ENCODE measurements at regions not wholly inside any gene's neighbourhood (a gene's known extent, or its start where the extent isn't known, plus 50 kb on each side); places are given as distances from the start of the nearest gene placed in this dataset.

GRCh38 chr2:6103949-6104348 is 411.8 kb downstream of the SOX11 start:
- no peaks in the 10 kb centered on the region for H3K27me3 ChIP-seq (ENCODE audit: control insufficient read depth in 2 of 2, insufficient read depth in 1 of 2, low read length in 1 of 2)
- no peaks in the 10 kb centered on the region for H3K36me3 ChIP-seq (ENCODE audit: control insufficient read depth in 2 of 2, insufficient read depth in 2 of 2, low read length in 1 of 2)
- H3K4me1 ChIP-seq (ENCODE audit: control insufficient read depth in 2 of 2, insufficient read depth in 2 of 2, low read length in 2 of 2): no peaks in the 10 kb centered on the region
- WGBS: 92% methylated on average over 3 of the region's 3 CpGs
- no peaks in the 10 kb centered on the region for H3K9me3 ChIP-seq (ENCODE audit: control insufficient read depth in 2 of 2, insufficient read depth in 1 of 2, low read length in 1 of 2)
- DNase-seq (ENCODE audit: low read depth in 6 of 9, low spot score in 9 of 9): no peak
- H3K4me3 ChIP-seq (ENCODE audit: low read length in 2 of 2): no peak overlapping the region
- H3K27ac ChIP-seq (ENCODE audit: low read depth in 1 of 2, low read length in 1 of 2): no peak overlapping the region

GRCh38 chr2:6107290-6107689 is 415.1 kb downstream of the SOX11 start:
- Histone ChIP-seq H3K4me1 (ENCODE audit: control insufficient read depth in 2 of 2, insufficient read depth in 2 of 2, low read length in 2 of 2) (no peaks in the 10 kb centered on the region), H3K9me3 (ENCODE audit: control insufficient read depth in 2 of 2, insufficient read depth in 1 of 2, low read length in 1 of 2) (no peaks in the 10 kb centered on the region), H3K4me3 (ENCODE audit: low read length in 2 of 2) (no peak overlapping the region), H3K27ac (ENCODE audit: low read depth in 1 of 2, low read length in 1 of 2) (no peak overlapping the region), H3K36me3 (ENCODE audit: control insufficient read depth in 2 of 2, insufficient read depth in 2 of 2, low read length in 1 of 2) (no peaks in the 10 kb centered on the region), H3K27me3 (ENCODE audit: control insufficient read depth in 2 of 2, insufficient read depth in 1 of 2, low read length in 1 of 2) (no peaks in the 10 kb centered on the region)
- DNase-seq (ENCODE audit: low read depth in 6 of 9, low spot score in 9 of 9): no peak
- WGBS: 86% methylated on average over 4 of the region's 4 CpGs

- no peak for DNase-seq (ENCODE audit: low read depth in 6 of 9, low spot score in 9 of 9)
These were observed 417.6 kb downstream of the SOX11 start for GRCh38 chr2:6109831-6110230.

GRCh38 chr2:6111781-6112261 is 419.6 kb downstream of the SOX11 start:
- Histone ChIP-seq H3K27ac (ENCODE audit: low read depth in 1 of 2, low read length in 1 of 2) (no peak overlapping the region), H3K9me3 (ENCODE audit: control insufficient read depth in 2 of 2, insufficient read depth in 1 of 2, low read length in 1 of 2) (no peaks in the 10 kb centered on the region), H3K4me1 (ENCODE audit: control insufficient read depth in 2 of 2, insufficient read depth in 2 of 2, low read length in 2 of 2) (no peaks in the 10 kb centered on the region), H3K36me3 (ENCODE audit: control insufficient read depth in 2 of 2, insufficient read depth in 2 of 2, low read length in 1 of 2) (no peaks in the 10 kb centered on the region), H3K4me3 (ENCODE audit: low read length in 2 of 2) (no peak overlapping the region), H3K27me3 (ENCODE audit: control insufficient read depth in 2 of 2, insufficient read depth in 1 of 2, low read length in 1 of 2) (no peaks in the 10 kb centered on the region)
- DNase-seq (ENCODE audit: low read depth in 6 of 9, low spot score in 9 of 9): no peak
- WGBS: 35% methylated on average over 2 of the region's 2 CpGs

More at GRCh38 chr2:6109831-6110230, 417.6 kb downstream of the SOX11 start:
- Histone ChIP-seq H3K4me3 (ENCODE audit: low read length in 2 of 2) (no peak overlapping the region), H3K27me3 (ENCODE audit: control insufficient read depth in 2 of 2, insufficient read depth in 1 of 2, low read length in 1 of 2) (no peaks in the 10 kb centered on the region), H3K9me3 (ENCODE audit: control insufficient read depth in 2 of 2, insufficient read depth in 1 of 2, low read length in 1 of 2) (no peaks in the 10 kb centered on the region), H3K27ac (ENCODE audit: low read depth in 1 of 2, low read length in 1 of 2) (no peak overlapping the region), H3K36me3 (ENCODE audit: control insufficient read depth in 2 of 2, insufficient read depth in 2 of 2, low read length in 1 of 2) (no peaks in the 10 kb centered on the region), H3K4me1 (ENCODE audit: control insufficient read depth in 2 of 2, insufficient read depth in 2 of 2, low read length in 2 of 2) (no peaks in the 10 kb centered on the region)
- WGBS: 78% methylated on average over 1 of the region's 1 CpG

- DNase-seq (ENCODE audit: low read depth in 6 of 9, low spot score in 9 of 9): no peak
- 90% methylated on average over 4 of the region's 4 CpGs for WGBS
These were observed 421.6 kb downstream of the SOX11 start for GRCh38 chr2:6113786-6114185.

GRCh38 chr2:6127718-6128117 is 435.5 kb downstream of the SOX11 start:
- H3K4me3 ChIP-seq (ENCODE audit: low read length in 2 of 2): no peak overlapping the region
- H3K9me3 ChIP-seq (ENCODE audit: control insufficient read depth in 2 of 2, insufficient read depth in 1 of 2, low read length in 1 of 2): no peaks in the 10 kb centered on the region
- H3K36me3 ChIP-seq (ENCODE audit: control insufficient read depth in 2 of 2, insufficient read depth in 2 of 2, low read length in 1 of 2): no peaks in the 10 kb centered on the region
- DNase-seq (ENCODE audit: low read depth in 6 of 9, low spot score in 9 of 9): no peak
- no peaks in the 10 kb centered on the region for H3K4me1 ChIP-seq (ENCODE audit: control insufficient read depth in 2 of 2, insufficient read depth in 2 of 2, low read length in 2 of 2)
- H3K27me3 ChIP-seq (ENCODE audit: control insufficient read depth in 2 of 2, insufficient read depth in 1 of 2, low read length in 1 of 2): no peaks in the 10 kb centered on the region
- WGBS: 93% methylated on average over 5 of the region's 5 CpGs
- H3K27ac ChIP-seq (ENCODE audit: low read depth in 1 of 2, low read length in 1 of 2): no peak overlapping the region

More at GRCh38 chr2:6113786-6114185, 421.6 kb downstream of the SOX11 start:
- H3K36me3 ChIP-seq (ENCODE audit: control insufficient read depth in 2 of 2, insufficient read depth in 2 of 2, low read length in 1 of 2): no peaks in the 10 kb centered on the region
- H3K27ac ChIP-seq (ENCODE audit: low read depth in 1 of 2, low read length in 1 of 2): no peak overlapping the region
- H3K4me1 ChIP-seq (ENCODE audit: control insufficient read depth in 2 of 2, insufficient read depth in 2 of 2, low read length in 2 of 2): no peaks in the 10 kb centered on the region
- no peaks in the 10 kb centered on the region for H3K27me3 ChIP-seq (ENCODE audit: control insufficient read depth in 2 of 2, insufficient read depth in 1 of 2, low read length in 1 of 2)
- H3K4me3 ChIP-seq (ENCODE audit: low read length in 2 of 2): no peak overlapping the region
- H3K9me3 ChIP-seq (ENCODE audit: control insufficient read depth in 2 of 2, insufficient read depth in 1 of 2, low read length in 1 of 2): no peaks in the 10 kb centered on the region

GRCh38 chr2:6139142-6139541 is 447.0 kb downstream of the SOX11 start:
- Histone ChIP-seq H3K27me3 (ENCODE audit: control insufficient read depth in 2 of 2, insufficient read depth in 1 of 2, low read length in 1 of 2) (no peaks in the 10 kb centered on the region), H3K27ac (ENCODE audit: low read depth in 1 of 2, low read length in 1 of 2) (no peak overlapping the region), H3K36me3 (ENCODE audit: control insufficient read depth in 2 of 2, insufficient read depth in 2 of 2, low read length in 1 of 2) (no peaks in the 10 kb centered on the region), H3K4me3 (ENCODE audit: low read length in 2 of 2) (no peak overlapping the region), H3K4me1 (ENCODE audit: control insufficient read depth in 2 of 2, insufficient read depth in 2 of 2, low read length in 2 of 2) (no peaks in the 10 kb centered on the region), H3K9me3 (ENCODE audit: control insufficient read depth in 2 of 2, insufficient read depth in 1 of 2, low read length in 1 of 2) (no peaks in the 10 kb centered on the region)
- WGBS: 85% methylated on average over 3 of the region's 3 CpGs
- no peak for DNase-seq (ENCODE audit: low read depth in 6 of 9, low spot score in 9 of 9)

GRCh38 chr2:6139916-6140315 is 447.7 kb downstream of the SOX11 start:
- no peak for DNase-seq (ENCODE audit: low read depth in 6 of 9, low spot score in 9 of 9)
- no peak overlapping the region for H3K4me3 ChIP-seq (ENCODE audit: low read length in 2 of 2)
- no peaks in the 10 kb centered on the region for H3K4me1 ChIP-seq (ENCODE audit: control insufficient read depth in 2 of 2, insufficient read depth in 2 of 2, low read length in 2 of 2)
- no peaks in the 10 kb centered on the region for H3K9me3 ChIP-seq (ENCODE audit: control insufficient read depth in 2 of 2, insufficient read depth in 1 of 2, low read length in 1 of 2)
- no peaks in the 10 kb centered on the region for H3K27me3 ChIP-seq (ENCODE audit: control insufficient read depth in 2 of 2, insufficient read depth in 1 of 2, low read length in 1 of 2)
- WGBS: 92% methylated on average over 1 of the region's 1 CpG
- H3K36me3 ChIP-seq (ENCODE audit: control insufficient read depth in 2 of 2, insufficient read depth in 2 of 2, low read length in 1 of 2): no peaks in the 10 kb centered on the region
- no peak overlapping the region for H3K27ac ChIP-seq (ENCODE audit: low read depth in 1 of 2, low read length in 1 of 2)

- Histone ChIP-seq H3K4me1 (ENCODE audit: control insufficient read depth in 2 of 2, insufficient read depth in 2 of 2, low read length in 2 of 2) (no peaks in the 10 kb centered on the region), H3K27me3 (ENCODE audit: control insufficient read depth in 2 of 2, insufficient read depth in 1 of 2, low read length in 1 of 2) (no peaks in the 10 kb centered on the region), H3K36me3 (ENCODE audit: control insufficient read depth in 2 of 2, insufficient read depth in 2 of 2, low read length in 1 of 2) (no peaks in the 10 kb centered on the region), H3K9me3 (ENCODE audit: control insufficient read depth in 2 of 2, insufficient read depth in 1 of 2, low read length in 1 of 2) (no peaks in the 10 kb centered on the region), H3K27ac (ENCODE audit: low read depth in 1 of 2, low read length in 1 of 2) (no peak overlapping the region), H3K4me3 (ENCODE audit: low read length in 2 of 2) (no peak overlapping the region)
- DNase-seq (ENCODE audit: low read depth in 6 of 9, low spot score in 9 of 9): no peak
- WGBS: 97% methylated on average over 1 of the region's 1 CpG
These were observed 448.3 kb downstream of the SOX11 start for GRCh38 chr2:6140509-6140908.

- Histone ChIP-seq H3K4me3 (ENCODE audit: low read length in 2 of 2) (no peak overlapping the region), H3K9me3 (ENCODE audit: control insufficient read depth in 2 of 2, insufficient read depth in 1 of 2, low read length in 1 of 2) (no peaks in the 10 kb centered on the region), H3K36me3 (ENCODE audit: control insufficient read depth in 2 of 2, insufficient read depth in 2 of 2, low read length in 1 of 2) (no peaks in the 10 kb centered on the region), H3K27ac (ENCODE audit: low read depth in 1 of 2, low read length in 1 of 2) (no peak overlapping the region), H3K4me1 (ENCODE audit: control insufficient read depth in 2 of 2, insufficient read depth in 2 of 2, low read length in 2 of 2) (no peaks in the 10 kb centered on the region), H3K27me3 (ENCODE audit: control insufficient read depth in 2 of 2, insufficient read depth in 1 of 2, low read length in 1 of 2) (no peaks in the 10 kb centered on the region)
- WGBS: 86% methylated on average over 1 of the region's 1 CpG
- no peak for DNase-seq (ENCODE audit: low read depth in 6 of 9, low spot score in 9 of 9)
These were observed 451.6 kb downstream of the SOX11 start for GRCh38 chr2:6143812-6144211.
